NCI-H446 (cell line): ENCODE measurements at regions not wholly inside any gene's neighbourhood (a gene's known extent, or its start where the extent isn't known, plus 50 kb on each side); places are given as distances from the start of the nearest gene placed in this dataset.

Experiments
- DNase-seq, 2 experiments: peaks; one replicate each; lab custom pipeline; 2025; lab: John Stamatoyannopoulos, UW

- DNase-seq: peak in 1 of 2 experiments; percentile 38
Measured at GRCh38 chr2:20540587-20541293, 93.9 kb downstream of the RHOB start.

GRCh38 chr2:20541294-20541640, 94.4 kb downstream of the RHOB start:
- no peak for DNase-seq

- DNase-seq: no peak
Measured at GRCh38 chr2:20541651-20542050, 94.8 kb downstream of the RHOB start.

- no peak for DNase-seq
Measured at GRCh38 chr2:20542269-20542668, 95.4 kb downstream of the RHOB start.

- peak; percentile 39 to 76 for DNase-seq
Measured at GRCh38 chr2:20542746-20543468, 96.0 kb downstream of the RHOB start.

GRCh38 chr2:20543469-20544152, 96.7 kb downstream of the RHOB start:
- peak in 1 of 2 experiments; percentile 42 for DNase-seq

GRCh38 chr2:20544153-20544747, 97.4 kb downstream of the RHOB start:
- peak in 1 of 2 experiments; percentile 42 for DNase-seq

GRCh38 chr2:20549144-20549543, 101.8 kb downstream of the HS1BP3 start:
- DNase-seq: no peak

- DNase-seq: no peak
Measured at GRCh38 chr2:20549691-20550348, 101.1 kb downstream of the HS1BP3 start.

GRCh38 chr2:20551260-20551944, 99.5 kb downstream of the HS1BP3 start:
- no peak for DNase-seq

- DNase-seq: no peak
Measured at GRCh38 chr2:20551945-20552328, 99.0 kb downstream of the HS1BP3 start.

GRCh38 chr2:20552847-20553246, 98.1 kb downstream of the HS1BP3 start:
- DNase-seq: no peak

- DNase-seq: no peak
Measured at GRCh38 chr2:20553580-20553979, 97.3 kb downstream of the HS1BP3 start.

- DNase-seq: no peak
Measured at GRCh38 chr2:20555954-20556353, 94.9 kb downstream of the HS1BP3 start.

- DNase-seq: no peak
Measured at GRCh38 chr2:20556756-20557155, 94.1 kb downstream of the HS1BP3 start.

- DNase-seq: no peak
Measured at GRCh38 chr2:20557226-20557625, 93.7 kb downstream of the HS1BP3 start.

- no peak for DNase-seq
Measured at GRCh38 chr2:20557635-20558034, 93.3 kb downstream of the HS1BP3 start.

GRCh38 chr2:20558391-20559150, 92.3 kb downstream of the HS1BP3 start:
- DNase-seq: no peak

- DNase-seq: no peak
Measured at GRCh38 chr2:20559277-20559676, 91.6 kb downstream of the HS1BP3 start.

- no peak for DNase-seq
Measured at GRCh38 chr2:20560011-20560410, 90.9 kb downstream of the HS1BP3 start.
